Loucy (cell line): ENCODE measurements at regions not wholly inside any gene's neighbourhood (a gene's known extent, or its start where the extent isn't known, plus 50 kb on each side); places are given as distances from the start of the nearest gene placed in this dataset.

ENCODE experiments used
- CTCF ChIP-seq: fragments of 200-600 bp; sonication (generic); conservative IDR thresholded peaks from 2 replicates; pipeline ENCODE4 v1.5.1; 2014; ENCODE audit warnings: mild to moderate bottlenecking, antibody characterized with exemption, low read length
- EZH2phosphoT487 ChIP-seq: fragments of 200-600 bp; IDR thresholded peaks from 2 replicates; pipeline ENCODE4 v1.6.1; 2018; ENCODE audit warnings: antibody characterized with exemption, mild to moderate bottlenecking, moderate library complexity, borderline replicate concordance

GRCh38 chr12:98227162-98227561 is 288.2 kb upstream of the TMPO start:
- TF ChIP-seq CTCF, result peak; percentile 72
- no peak for TF ChIP-seq EZH2phosphoT487
